Activated CD4-positive, alpha-beta T cell treated with anti-CD3 and anti-CD28 coated beads, Interleukin-2, amount 10 ng/mL, durations not matched to agents 24 days and 14 days (primary cell): ENCODE measurements at regions not wholly inside any gene's neighbourhood (a gene's known extent, or its start where the extent isn't known, plus 50 kb on each side); places are given as distances from the start of the nearest gene placed in this dataset.

Experiments used
- DNase-seq: peaks from one replicate; pipeline ENCODE4 v3.0.0; 2022
- H3K27ac Mint-ChIP-seq: one replicate; pipeline ENCODE4 v1.8.0; 2022; ENCODE audit warnings: mild to moderate bottlenecking, mixed read lengths
- H3K27me3 Mint-ChIP-seq: one replicate; pipeline ENCODE4 v1.8.0; 2022; ENCODE audit warnings: mixed read lengths
- H3K36me3 Mint-ChIP-seq: one replicate; pipeline ENCODE4 v1.8.0; 2022; ENCODE audit warnings: low read depth, mild to moderate bottlenecking, mixed read lengths
- H3K4me1 Mint-ChIP-seq: one replicate; pipeline ENCODE4 v1.8.0; 2021; ENCODE audit warnings: mixed read lengths
- H3K4me3 Mint-ChIP-seq: one replicate; pipeline ENCODE4 v1.8.0; 2022; ENCODE audit warnings: mild to moderate bottlenecking, moderate library complexity, mixed read lengths
- H3K9me3 Mint-ChIP-seq: one replicate; pipeline ENCODE4 v1.8.0; 2021; ENCODE audit warnings: mixed read lengths
- intact Hi-C: fragments of 100-400 bp; cut with micrococcal nuclease; formaldehyde crosslinking; loops from one replicate; pipeline ENCODE4 v1.15.1; 2023

DNA sequence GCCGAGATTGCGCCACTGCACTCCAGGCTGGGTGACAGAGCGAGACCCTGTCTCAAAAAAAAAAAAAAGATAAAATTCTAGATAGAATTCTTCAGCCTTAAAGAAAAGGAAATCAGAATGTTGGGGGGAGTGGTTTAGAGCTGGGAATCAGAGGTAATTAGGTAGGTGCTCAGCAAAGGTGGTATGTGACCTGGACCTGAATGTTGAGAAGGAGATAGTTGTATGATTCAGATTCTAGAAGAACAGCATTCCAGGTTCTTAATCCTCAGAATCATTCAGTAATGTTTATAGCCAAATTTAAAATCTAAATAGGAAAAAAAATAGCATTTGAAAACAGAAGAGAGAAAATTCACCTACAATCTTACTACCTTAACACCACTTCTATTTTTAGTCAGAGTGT, 71.3 kb upstream of the UBE2E1 start:
- H3K9me3 Mint-ChIP-seq, result no peaks in the 10 kb centered on the region
- no peak for DNase-seq
- intact Hi-C loops, result no loop called here
- H3K36me3 Mint-ChIP-seq, result no peaks in the 10 kb centered on the region
- no peaks in the 10 kb centered on the region for H3K4me1 Mint-ChIP-seq
- H3K27me3 Mint-ChIP-seq, result peaks cover 19% of the 10 kb centered on the region
- H3K4me3 Mint-ChIP-seq, result no peak overlapping the region
- H3K27ac Mint-ChIP-seq, result no peak overlapping the region

DNA sequence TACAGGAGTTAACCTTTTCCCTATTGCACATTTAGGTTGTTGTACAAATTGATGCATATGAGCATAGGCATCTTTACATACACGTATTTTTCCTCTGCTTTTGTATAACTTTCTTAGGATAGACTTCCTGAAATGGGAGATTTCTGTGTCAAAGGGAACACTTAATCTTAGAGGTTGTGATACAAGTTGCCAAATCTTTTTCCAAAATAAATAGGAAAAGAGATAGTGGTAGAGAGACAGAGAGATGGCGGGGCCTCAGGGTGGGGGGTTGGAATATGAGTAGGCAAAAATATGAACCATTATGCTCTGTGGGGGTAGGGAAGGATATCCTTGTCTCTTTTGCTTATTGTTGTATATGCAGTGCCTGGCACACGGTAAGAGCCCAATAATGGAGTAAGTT, 70.7 kb upstream of the UBE2E1 start:
- DNase-seq, result no peak
- Mint-ChIP-seq H3K27me3 (peaks cover 22% of the 10 kb centered on the region), H3K4me1 (peaks cover 3% of the 10 kb centered on the region), H3K9me3 (no peaks in the 10 kb centered on the region), H3K36me3 (no peaks in the 10 kb centered on the region), H3K27ac (no peak overlapping the region), H3K4me3 (no peak overlapping the region)
- intact Hi-C loops, result no loop called here

DNA sequence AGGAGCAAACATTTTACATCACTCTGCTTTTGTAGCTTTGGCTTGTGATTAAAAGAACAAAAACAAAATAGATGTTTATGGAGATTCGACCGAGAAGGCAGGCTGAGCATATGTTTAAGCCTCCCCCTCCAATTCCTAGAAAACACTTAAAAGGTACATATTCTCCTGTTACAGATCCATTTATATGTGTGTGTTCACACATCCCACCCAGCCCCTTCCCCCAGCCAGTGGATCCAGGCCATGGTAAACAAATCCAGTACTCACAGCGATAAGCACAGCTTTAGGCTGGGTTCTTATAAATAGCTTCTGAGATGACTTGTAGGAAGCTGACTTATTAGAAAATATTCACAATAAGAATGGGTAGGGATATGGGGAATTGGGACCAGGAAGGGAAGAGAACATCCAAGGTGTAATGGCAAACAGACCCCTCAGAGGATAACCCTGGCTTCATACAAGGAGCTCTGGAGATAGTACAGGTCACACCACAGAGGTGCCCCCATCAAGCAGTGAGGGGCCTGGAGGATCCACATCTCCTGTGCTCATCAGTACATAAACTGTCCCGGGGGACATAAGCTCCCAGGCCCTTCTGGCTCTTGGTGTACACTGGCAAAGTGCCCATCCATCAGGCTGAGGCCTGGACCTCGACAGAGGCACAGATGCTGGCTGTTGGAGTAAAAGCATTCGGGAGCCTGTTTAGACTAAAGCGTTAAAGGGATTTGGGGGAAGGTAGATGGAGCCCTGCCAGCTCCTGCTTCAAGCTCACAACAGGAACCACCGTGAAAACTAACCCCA, 70.0 kb upstream of the UBE2E1 start:
- H3K36me3 Mint-ChIP-seq, result no peaks in the 10 kb centered on the region
- H3K9me3 Mint-ChIP-seq, result no peaks in the 10 kb centered on the region
- H3K27me3 Mint-ChIP-seq, result peaks cover 22% of the 10 kb centered on the region
- no peak for DNase-seq
- H3K4me1 Mint-ChIP-seq, result peaks cover 7% of the 10 kb centered on the region
- H3K27ac Mint-ChIP-seq, result no peak overlapping the region
- intact Hi-C loops, result no loop called here
- H3K4me3 Mint-ChIP-seq, result no peak overlapping the region

- peaks cover 28% of the 10 kb centered on the region for H3K27me3 Mint-ChIP-seq
- no peak for DNase-seq
- H3K9me3 Mint-ChIP-seq, result no peaks in the 10 kb centered on the region
- intact Hi-C loops, result no loop called here
- no peaks in the 10 kb centered on the region for H3K36me3 Mint-ChIP-seq
- H3K4me3 Mint-ChIP-seq, result no peak overlapping the region
- peaks cover 10% of the 10 kb centered on the region for H3K4me1 Mint-ChIP-seq
- no peak overlapping the region for H3K27ac Mint-ChIP-seq
These were observed 66.8 kb upstream of the UBE2E1 start for GRCh38 chr3:23738944-23739343.

- intact Hi-C loops, result no loop called here
- Mint-ChIP-seq H3K36me3 (no peaks in the 10 kb centered on the region), H3K4me3 (no peak overlapping the region), H3K4me1 (peaks cover 10% of the 10 kb centered on the region), H3K9me3 (no peaks in the 10 kb centered on the region), H3K27ac (no peak overlapping the region), H3K27me3 (peaks cover 28% of the 10 kb centered on the region)
- DNase-seq, result no peak
These were observed 66.2 kb upstream of the UBE2E1 start for GRCh38 chr3:23739536-23739935.

DNA sequence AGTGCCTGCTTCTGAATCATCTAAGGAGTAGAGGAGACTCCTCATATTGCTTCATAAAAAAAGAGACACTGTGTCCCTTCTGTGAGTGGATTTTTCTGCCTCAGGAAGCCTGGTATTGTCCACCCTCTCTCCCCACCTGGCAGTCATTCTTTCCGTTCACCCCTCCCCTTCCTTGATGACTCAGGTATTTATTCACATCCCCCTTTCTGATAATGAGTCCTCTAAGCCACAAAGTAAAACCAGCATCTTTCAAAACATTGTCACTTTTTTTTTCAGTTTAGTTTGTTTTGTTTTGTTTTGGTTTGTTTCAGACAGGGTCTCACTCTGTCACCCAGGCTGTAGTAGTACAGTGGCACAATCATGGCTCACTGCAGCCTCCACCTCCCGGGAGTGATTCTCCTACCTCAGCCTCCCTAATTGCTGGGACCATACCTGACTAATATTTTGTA, 65.2 kb upstream of the UBE2E1 start:
- peak; percentile 75 for DNase-seq
- H3K4me1 Mint-ChIP-seq, result peaks cover 10% of the 10 kb centered on the region
- intact Hi-C loops, result loop anchor here (1.0 to 10.0 kb wide), 4 partner anchors 13 to 296 kb away; no protein-coding TSS in a partner anchor
- peak overlapping the region; percentile 68 for H3K27ac Mint-ChIP-seq
- peaks cover 25% of the 10 kb centered on the region for H3K27me3 Mint-ChIP-seq
- no peaks in the 10 kb centered on the region for H3K36me3 Mint-ChIP-seq
- H3K9me3 Mint-ChIP-seq, result no peaks in the 10 kb centered on the region
- H3K4me3 Mint-ChIP-seq, result peak overlapping the region; percentile 4

- H3K27me3 Mint-ChIP-seq, result peaks cover 22% of the 10 kb centered on the region
- intact Hi-C loops, result loop anchor here (2.0 to 10.0 kb wide), 2 partner anchors 70 to 296 kb away; no protein-coding TSS in a partner anchor
- DNase-seq, result no peak
- H3K36me3 Mint-ChIP-seq, result no peaks in the 10 kb centered on the region
- no peak overlapping the region for H3K27ac Mint-ChIP-seq
- H3K9me3 Mint-ChIP-seq, result no peaks in the 10 kb centered on the region
- H3K4me1 Mint-ChIP-seq, result peaks cover 10% of the 10 kb centered on the region
- H3K4me3 Mint-ChIP-seq, result no peak overlapping the region
These were observed 64.6 kb upstream of the UBE2E1 start for GRCh38 chr3:23741036-23741706.

GRCh38 chr3:23743141-23743784, 62.5 kb upstream of the UBE2E1 start:
- H3K4me3 Mint-ChIP-seq, result no peak overlapping the region
- DNase-seq, result no peak
- intact Hi-C loops, result loop anchor here (10.0 kb wide), 1 partner anchor 298 kb away; no protein-coding TSS in a partner anchor
- H3K27ac Mint-ChIP-seq, result no peak overlapping the region
- H3K4me1 Mint-ChIP-seq, result peaks cover 10% of the 10 kb centered on the region
- no peaks in the 10 kb centered on the region for H3K9me3 Mint-ChIP-seq
- H3K27me3 Mint-ChIP-seq, result peaks cover 17% of the 10 kb centered on the region
- H3K36me3 Mint-ChIP-seq, result no peaks in the 10 kb centered on the region

DNA sequence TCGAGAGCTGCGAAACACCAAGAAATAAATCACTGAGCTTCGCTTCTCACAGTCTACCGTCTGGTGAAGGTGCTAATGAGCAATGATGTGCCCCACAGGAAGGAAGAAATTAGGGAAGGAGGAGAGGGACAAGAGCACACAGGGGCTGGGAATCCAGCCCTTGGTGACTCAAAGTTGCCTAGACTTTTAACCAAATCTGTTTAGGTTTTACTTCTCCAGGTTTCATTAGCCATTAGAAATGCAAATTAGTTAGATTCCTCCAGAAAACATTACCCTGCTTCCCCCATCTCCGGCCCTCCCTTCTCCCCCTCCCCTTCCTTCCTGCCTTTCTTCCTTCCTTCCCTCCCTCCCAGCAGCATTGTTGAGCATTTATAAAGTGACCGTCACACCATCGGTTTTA, 59.3 kb upstream of the UBE2E1 start:
- peaks cover 12% of the 10 kb centered on the region for H3K27me3 Mint-ChIP-seq
- no peak overlapping the region for H3K4me3 Mint-ChIP-seq
- H3K9me3 Mint-ChIP-seq, result no peaks in the 10 kb centered on the region
- intact Hi-C loops, result loop anchor here (10.0 kb wide), 1 partner anchor 302 kb away; no protein-coding TSS in a partner anchor
- H3K27ac Mint-ChIP-seq, result no peak overlapping the region
- DNase-seq, result no peak
- peaks cover 4% of the 10 kb centered on the region for H3K4me1 Mint-ChIP-seq
- H3K36me3 Mint-ChIP-seq, result no peaks in the 10 kb centered on the region

- Mint-ChIP-seq H3K4me1 (peaks cover 4% of the 10 kb centered on the region), H3K27me3 (peaks cover 6% of the 10 kb centered on the region), H3K36me3 (no peaks in the 10 kb centered on the region), H3K9me3 (no peaks in the 10 kb centered on the region), H3K4me3 (no peak overlapping the region), H3K27ac (no peak overlapping the region)
- intact Hi-C loops, result loop anchor here (10.0 kb wide), 1 partner anchor 303 kb away; no protein-coding TSS in a partner anchor
- no peak for DNase-seq
These were observed 57.9 kb upstream of the UBE2E1 start for GRCh38 chr3:23747841-23748240.

- Mint-ChIP-seq H3K9me3 (no peaks in the 10 kb centered on the region), H3K4me3 (no peak overlapping the region), H3K4me1 (peaks cover 4% of the 10 kb centered on the region), H3K27me3 (peaks cover 6% of the 10 kb centered on the region), H3K27ac (no peak overlapping the region), H3K36me3 (no peaks in the 10 kb centered on the region)
- no peak for DNase-seq
- intact Hi-C loops, result loop anchor here (10.0 kb wide), 1 partner anchor 304 kb away; no protein-coding TSS in a partner anchor
These were observed 57.2 kb upstream of the UBE2E1 start for GRCh38 chr3:23748398-23749110.

GRCh38 chr3:23749609-23750008, 56.1 kb upstream of the UBE2E1 start:
- Mint-ChIP-seq H3K27ac (no peak overlapping the region), H3K4me1 (peaks cover 4% of the 10 kb centered on the region), H3K9me3 (no peaks in the 10 kb centered on the region), H3K4me3 (no peak overlapping the region), H3K36me3 (no peaks in the 10 kb centered on the region), H3K27me3 (peaks cover 6% of the 10 kb centered on the region)
- intact Hi-C loops, result loop anchor here (10.0 kb wide), 1 partner anchor 305 kb away; no protein-coding TSS in a partner anchor
- no peak for DNase-seq

DNA sequence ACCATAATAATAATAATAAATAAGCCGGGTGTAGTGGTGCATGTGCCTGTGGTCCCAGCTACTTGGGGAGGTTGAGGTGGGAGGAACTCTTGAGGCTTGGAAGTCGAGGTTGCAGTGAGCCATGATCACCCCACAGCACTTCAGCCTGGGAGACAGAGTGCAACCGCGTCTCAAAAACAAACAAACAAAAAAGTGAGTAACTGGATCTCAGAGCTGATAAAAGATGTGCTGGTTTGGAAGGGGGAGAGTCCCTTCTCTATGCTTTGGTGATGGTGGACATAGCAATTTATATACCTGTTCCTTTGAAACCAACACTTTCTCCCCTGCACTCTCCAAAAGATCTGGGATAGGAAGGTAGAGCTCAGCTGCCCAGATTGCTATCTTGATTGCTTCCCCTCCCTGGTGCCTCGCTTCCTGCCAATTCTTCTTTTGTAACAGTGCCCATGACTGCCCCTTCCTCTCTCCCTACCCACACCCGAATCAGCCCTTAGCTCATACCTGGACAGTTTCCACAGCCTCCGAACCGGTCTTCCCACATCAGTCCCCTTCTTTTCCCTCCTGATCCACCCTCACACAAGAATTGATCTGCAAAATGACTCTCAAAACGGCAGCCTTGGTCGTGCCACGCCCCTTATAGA, 55.1 kb upstream of the UBE2E1 start:
- intact Hi-C loops, result no loop called here

More for the DNA sequence above, 55.1 kb upstream of the UBE2E1 start:
- H3K27ac Mint-ChIP-seq, result peak overlapping the region; percentile 40
- H3K36me3 Mint-ChIP-seq, result no peaks in the 10 kb centered on the region
- peaks cover 4% of the 10 kb centered on the region for H3K4me1 Mint-ChIP-seq
- H3K4me3 Mint-ChIP-seq, result no peak overlapping the region
- peaks cover 5% of the 10 kb centered on the region for H3K27me3 Mint-ChIP-seq
- no peak for DNase-seq
- no peaks in the 10 kb centered on the region for H3K9me3 Mint-ChIP-seq
